GM12872 (cell line): ENCODE measurements at regions not wholly inside any gene's neighbourhood (a gene's known extent, or its start where the extent isn't known, plus 50 kb on each side); places are given as distances from the start of the nearest gene placed in this dataset.

Experiments used
- CTCF ChIP-seq: IDR thresholded peaks from 3 replicates; pipeline ENCODE4 v1.5.1; 2011; ENCODE audit warnings: low read depth, mild to moderate bottlenecking, low read length, moderate library complexity; ENCODE audit not compliant: insufficient read depth

DNA sequence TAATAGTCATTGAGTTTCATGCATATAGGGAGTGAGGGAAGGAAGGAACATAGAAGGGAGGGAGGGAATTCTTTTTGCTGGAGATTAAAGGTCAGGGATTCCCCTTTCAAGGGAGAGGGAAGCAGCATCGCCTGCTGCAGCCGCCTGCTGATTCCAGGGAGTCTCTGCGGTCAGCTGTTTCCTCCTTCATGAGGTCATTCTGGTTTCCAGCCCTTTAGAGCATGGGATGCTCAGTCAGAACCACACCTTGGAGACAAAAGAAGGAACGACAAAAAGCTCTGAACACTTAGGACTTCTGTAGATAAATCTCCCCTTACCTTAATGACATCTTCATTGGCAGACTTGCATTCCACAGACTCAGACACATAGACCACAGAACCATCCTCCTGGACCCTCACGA is 923.0 kb upstream of the TMEM132C start:
- no peak for TF ChIP-seq CTCF

GRCh38 chr12:127351481-127352010 is 915.4 kb upstream of the TMEM132C start:
- TF ChIP-seq CTCF = no peak

GRCh38 chr12:127355061-127355841 is 911.7 kb upstream of the TMEM132C start:
- TF ChIP-seq CTCF = peak; percentile 37; the same call in 2 of the 3 replicates

GRCh38 chr12:127358888-127359287 is 908.1 kb upstream of the TMEM132C start:
- no peak for TF ChIP-seq CTCF

GRCh38 chr12:127360580-127360979 is 906.4 kb upstream of the TMEM132C start:
- no peak for TF ChIP-seq CTCF

GRCh38 chr12:127362121-127362520 is 904.8 kb upstream of the TMEM132C start:
- no peak for TF ChIP-seq CTCF

DNA sequence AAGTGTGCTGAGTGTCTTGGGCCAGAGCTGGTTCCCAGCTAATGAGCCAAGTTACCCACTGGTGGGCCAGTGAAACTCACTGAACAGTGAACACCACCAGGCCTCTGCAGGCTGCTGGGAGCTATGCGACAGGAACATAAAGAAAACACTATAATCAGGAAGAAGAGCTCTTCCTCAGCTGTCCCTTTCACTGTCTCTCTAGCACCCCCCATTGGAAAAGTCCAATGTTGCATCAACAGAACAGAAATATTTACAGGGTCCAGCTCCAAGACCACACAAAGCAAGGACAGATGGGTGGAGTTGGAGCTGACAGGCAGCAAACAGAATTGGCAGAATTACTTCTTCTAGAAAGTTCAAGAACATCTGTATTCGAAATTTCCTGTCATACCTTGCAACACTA is 903.6 kb upstream of the TMEM132C start:
- no peak for TF ChIP-seq CTCF
